WTC11 (cell line): ENCODE measurements at regions not wholly inside any gene's neighbourhood (a gene's known extent, or its start where the extent isn't known, plus 50 kb on each side); places are given as distances from the start of the nearest gene placed in this dataset.

ENCODE experiments used
- ATAC-seq: fragments of 200-7000 bp; cut with Tn5 transposase; 2 replicates; pipeline ENCODE4 v1.10.0; 2021; ENCODE audit warnings: mild to moderate bottlenecking, moderate library complexity
- CTCF ChIA-PET: fragments of 300-600 bp; sonication (Branson Sonifier 250); formaldehyde crosslinking; loops from one replicate; lab custom pipeline; 2021; ENCODE audit warnings: antibody characterized with exemption; lab: Charles Lee
- POLR2A ChIA-PET: fragments of 350-600 bp; sonication (Branson Sonifier 250); formaldehyde crosslinking; loops from one replicate; lab custom pipeline; 2021; ENCODE audit warnings: antibody characterized with exemption; lab: Charles Lee
- DNase-seq: peaks from one replicate; pipeline ENCODE4 v3.0.0; 2021; ENCODE audit warnings: low spot score
- H3K27ac Mint-ChIP-seq: 2 replicates; pipeline ENCODE4 v1.8.0; 2021; ENCODE audit warnings: mixed read lengths
- H3K27me3 Mint-ChIP-seq: 2 replicates; pipeline ENCODE4 v1.8.0; 2021; ENCODE audit warnings: low read depth, mild to moderate bottlenecking, moderate library complexity, mixed read lengths
- H3K36me3 Mint-ChIP-seq: 2 replicates; pipeline ENCODE4 v1.8.0; 2021; ENCODE audit warnings: mixed read lengths
- H3K4me1 Mint-ChIP-seq: 2 replicates; pipeline ENCODE4 v1.8.0; 2022; ENCODE audit warnings: mixed read lengths
- H3K4me3 Mint-ChIP-seq: 2 replicates; pipeline ENCODE4 v1.8.0; 2021; ENCODE audit warnings: mild to moderate bottlenecking, moderate library complexity, mixed read lengths
- H3K9me3 Mint-ChIP-seq: 2 replicates; pipeline ENCODE4 v1.8.0; 2021; ENCODE audit warnings: mixed read lengths
- ESRRA ChIP-seq: sonication (generic); formaldehyde crosslinking; IDR thresholded peaks from 2 replicates; pipeline ENCODE4 v1.8.1; 2022; ENCODE audit warnings: mild to moderate bottlenecking, missing genetic modification reagents, borderline replicate concordance
- HMGA2 ChIP-seq: fragments of 250-450 bp; sonication (Bioruptor Pico); IDR thresholded peaks from 2 replicates; pipeline ENCODE4 v1.4.0; 2021; ENCODE audit warnings: mild to moderate bottlenecking, moderate library complexity
- MXD4 ChIP-seq: fragments of 250-450 bp; sonication (Bioruptor Pico); IDR thresholded peaks from 2 replicates; pipeline ENCODE4 v1.8.0; 2021; ENCODE audit warnings: mild to moderate bottlenecking, moderate library complexity, borderline replicate concordance
- NFE2L1 ChIP-seq: sonication (generic); formaldehyde crosslinking; IDR thresholded peaks from 2 replicates; pipeline ENCODE4 v1.8.1; 2023; ENCODE audit warnings: missing genetic modification reagents
- NFYB ChIP-seq: sonication (generic); formaldehyde crosslinking; conservative IDR thresholded peaks from 2 replicates; pipeline ENCODE4 v1.8.0; 2022; ENCODE audit warnings: low read depth, missing genetic modification reagents
- NR2C2 ChIP-seq: sonication (generic); formaldehyde crosslinking; IDR thresholded peaks from 2 replicates; pipeline ENCODE4 v1.8.0; 2022; ENCODE audit warnings: mild to moderate bottlenecking, missing genetic modification reagents
- RELA ChIP-seq: sonication (generic); formaldehyde crosslinking; IDR thresholded peaks from 2 replicates; pipeline ENCODE4 v1.8.1; 2022; ENCODE audit warnings: missing genetic modification reagents, mild to moderate bottlenecking, borderline replicate concordance
- ZNF423 ChIP-seq: fragments of 250-450 bp; sonication (Bioruptor Pico); IDR thresholded peaks from 2 replicates; pipeline ENCODE4 v2.1.2; 2022; ENCODE audit warnings: mild to moderate bottlenecking, moderate library complexity
- TF ChIP-seq, protein P1 (sequence below): fragments of 250-450 bp; sonication (Bioruptor Pico); IDR thresholded peaks from 2 replicates; pipeline ENCODE4 v1.8.0; 2021; ENCODE audit warnings: mild to moderate bottlenecking
- TF ChIP-seq, protein P2 (sequence below): sonication (generic); formaldehyde crosslinking; IDR thresholded peaks from 2 replicates; pipeline ENCODE4 v1.8.1; 2023; ENCODE audit warnings: mild to moderate bottlenecking, missing genetic modification reagents, moderate library complexity
- TF ChIP-seq, protein P3 (sequence below): fragments of 250-450 bp; sonication (Bioruptor Pico); conservative IDR thresholded peaks from 2 replicates; pipeline ENCODE4 v1.9.0; 2021; ENCODE audit warnings: mild to moderate bottlenecking
- TF ChIP-seq, protein P4 (sequence below): sonication (generic); formaldehyde crosslinking; IDR thresholded peaks from 2 replicates; pipeline ENCODE4 v1.8.0; 2022; ENCODE audit warnings: mild to moderate bottlenecking, missing genetic modification reagents
- TF ChIP-seq, protein P5 (sequence below): sonication (generic); formaldehyde crosslinking; IDR thresholded peaks from 2 replicates; pipeline ENCODE4 v1.8.1; 2023; ENCODE audit warnings: mild to moderate bottlenecking, missing genetic modification reagents
- TF ChIP-seq, protein P6 (sequence below): sonication (generic); formaldehyde crosslinking; IDR thresholded peaks from 2 replicates; pipeline ENCODE4 v1.8.1; 2022; ENCODE audit warnings: mild to moderate bottlenecking, moderate library complexity, missing genetic modification reagents
- TF ChIP-seq, protein P7 (sequence below): sonication (generic); formaldehyde crosslinking; IDR thresholded peaks from 2 replicates; pipeline ENCODE4 v1.8.1; 2023; ENCODE audit warnings: mild to moderate bottlenecking, missing genetic modification reagents, borderline replicate concordance
- TF ChIP-seq, protein P8 (sequence below): sonication (generic); formaldehyde crosslinking; IDR thresholded peaks from 2 replicates; pipeline ENCODE4 v1.8.0; 2022; ENCODE audit warnings: missing genetic modification reagents
- TF ChIP-seq, protein P9 (sequence below): fragments of 200-600 bp; IDR thresholded peaks from 2 replicates; pipeline ENCODE4 v1.8.0; 2022; ENCODE audit warnings: antibody characterized with exemption

DNA sequence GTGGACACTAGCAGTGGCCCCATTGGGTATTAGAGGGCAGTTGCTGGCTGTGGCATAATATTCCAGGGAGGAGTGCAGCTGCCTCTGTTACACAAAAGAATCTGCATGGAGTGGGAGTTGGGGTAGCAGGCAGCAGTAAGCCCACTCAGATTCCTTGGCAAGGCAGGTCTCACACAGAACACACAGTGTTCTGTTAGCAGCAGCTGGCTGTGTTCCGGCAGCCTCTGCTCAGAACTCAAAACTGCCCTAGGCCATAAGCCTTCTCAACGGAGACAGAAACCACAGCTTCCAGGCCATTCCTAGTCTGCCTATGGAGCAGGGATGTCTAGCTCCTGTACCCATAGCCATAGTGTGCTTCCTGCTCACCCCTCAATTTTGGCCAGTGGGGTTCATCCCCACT is 1085.4 kb downstream of the SLC6A15 start:
- Mint-ChIP-seq H3K9me3 (peaks cover 5% of the 10 kb centered on the region), H3K4me3 (no peak overlapping the region), H3K27me3 (no peaks in the 10 kb centered on the region; the same call in 1 of the 2 replicates), H3K27ac (no peak overlapping the region), H3K4me1 (peaks cover 15% of the 10 kb centered on the region), H3K36me3 (peaks cover 3% of the 10 kb centered on the region)
- ChIA-PET POLR2A (no interaction called here), CTCF (interaction anchor here (0.6 to 2.8 kb wide), 9 partner anchors 16 to 1130 kb away, joined by 3 to 17 read pairs (median 4); no protein-coding TSS in a partner anchor)
- DNase-seq (no peak), ATAC-seq (no peak)
- TF ChIP-seq, protein P1, sequence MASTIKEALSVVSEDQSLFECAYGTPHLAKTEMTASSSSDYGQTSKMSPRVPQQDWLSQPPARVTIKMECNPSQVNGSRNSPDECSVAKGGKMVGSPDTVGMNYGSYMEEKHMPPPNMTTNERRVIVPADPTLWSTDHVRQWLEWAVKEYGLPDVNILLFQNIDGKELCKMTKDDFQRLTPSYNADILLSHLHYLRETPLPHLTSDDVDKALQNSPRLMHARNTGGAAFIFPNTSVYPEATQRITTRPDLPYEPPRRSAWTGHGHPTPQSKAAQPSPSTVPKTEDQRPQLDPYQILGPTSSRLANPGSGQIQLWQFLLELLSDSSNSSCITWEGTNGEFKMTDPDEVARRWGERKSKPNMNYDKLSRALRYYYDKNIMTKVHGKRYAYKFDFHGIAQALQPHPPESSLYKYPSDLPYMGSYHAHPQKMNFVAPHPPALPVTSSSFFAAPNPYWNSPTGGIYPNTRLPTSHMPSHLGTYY (CRISPR knock-in tag): no peak
- TF ChIP-seq RELA (CRISPR knock-in tag): no peak
- no peak for TF ChIP-seq MXD4 (CRISPR knock-in tag)
- TF ChIP-seq ESRRA (CRISPR knock-in tag): no peak
- no peak for TF ChIP-seq HMGA2 (CRISPR knock-in tag)
- TF ChIP-seq, protein P2, sequence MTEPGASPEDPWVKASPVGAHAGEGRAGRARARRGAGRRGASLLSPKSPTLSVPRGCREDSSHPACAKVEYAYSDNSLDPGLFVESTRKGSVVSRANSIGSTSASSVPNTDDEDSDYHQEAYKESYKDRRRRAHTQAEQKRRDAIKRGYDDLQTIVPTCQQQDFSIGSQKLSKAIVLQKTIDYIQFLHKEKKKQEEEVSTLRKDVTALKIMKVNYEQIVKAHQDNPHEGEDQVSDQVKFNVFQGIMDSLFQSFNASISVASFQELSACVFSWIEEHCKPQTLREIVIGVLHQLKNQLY (CRISPR knock-in tag): no peak
- TF ChIP-seq, protein P3, sequence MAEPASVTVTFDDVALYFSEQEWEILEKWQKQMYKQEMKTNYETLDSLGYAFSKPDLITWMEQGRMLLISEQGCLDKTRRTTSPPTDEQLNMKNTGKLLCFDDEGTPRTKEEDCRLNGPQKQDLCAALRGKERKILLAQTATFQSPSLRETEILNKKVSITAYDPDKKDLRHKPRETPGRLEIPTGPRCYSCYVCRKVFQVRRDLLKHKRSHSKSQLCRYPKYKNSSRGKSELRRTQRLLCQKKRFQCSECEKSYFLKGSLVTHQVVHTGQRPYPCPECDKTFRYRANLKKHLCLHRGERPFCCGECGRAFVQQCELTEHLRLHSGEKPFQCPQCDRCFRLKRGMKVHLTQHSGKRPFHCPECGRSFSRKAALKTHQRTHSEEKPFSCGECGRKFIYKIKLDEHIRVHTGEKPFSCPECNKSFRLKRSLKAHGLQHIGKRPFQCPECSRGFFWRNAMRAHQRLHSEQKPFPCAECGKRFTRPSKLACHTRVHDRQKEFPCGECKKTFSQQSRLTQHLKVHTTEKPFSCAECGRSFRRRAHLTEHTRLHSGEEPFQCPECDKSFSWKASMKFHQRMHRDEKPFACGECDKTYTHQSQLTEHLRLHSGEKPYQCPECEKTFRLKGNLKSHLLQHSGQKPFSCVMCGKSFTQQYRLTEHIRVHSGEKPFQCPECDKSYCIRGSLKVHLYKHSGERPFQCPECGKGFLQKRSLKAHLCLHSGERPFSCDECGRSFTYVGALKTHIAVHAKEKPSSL (CRISPR knock-in tag): no peak
- TF ChIP-seq, protein P4, sequence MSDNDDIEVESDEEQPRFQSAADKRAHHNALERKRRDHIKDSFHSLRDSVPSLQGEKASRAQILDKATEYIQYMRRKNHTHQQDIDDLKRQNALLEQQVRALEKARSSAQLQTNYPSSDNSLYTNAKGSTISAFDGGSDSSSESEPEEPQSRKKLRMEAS (CRISPR knock-in tag): no peak
- TF ChIP-seq NFE2L1: no peak
- TF ChIP-seq, protein P5, sequence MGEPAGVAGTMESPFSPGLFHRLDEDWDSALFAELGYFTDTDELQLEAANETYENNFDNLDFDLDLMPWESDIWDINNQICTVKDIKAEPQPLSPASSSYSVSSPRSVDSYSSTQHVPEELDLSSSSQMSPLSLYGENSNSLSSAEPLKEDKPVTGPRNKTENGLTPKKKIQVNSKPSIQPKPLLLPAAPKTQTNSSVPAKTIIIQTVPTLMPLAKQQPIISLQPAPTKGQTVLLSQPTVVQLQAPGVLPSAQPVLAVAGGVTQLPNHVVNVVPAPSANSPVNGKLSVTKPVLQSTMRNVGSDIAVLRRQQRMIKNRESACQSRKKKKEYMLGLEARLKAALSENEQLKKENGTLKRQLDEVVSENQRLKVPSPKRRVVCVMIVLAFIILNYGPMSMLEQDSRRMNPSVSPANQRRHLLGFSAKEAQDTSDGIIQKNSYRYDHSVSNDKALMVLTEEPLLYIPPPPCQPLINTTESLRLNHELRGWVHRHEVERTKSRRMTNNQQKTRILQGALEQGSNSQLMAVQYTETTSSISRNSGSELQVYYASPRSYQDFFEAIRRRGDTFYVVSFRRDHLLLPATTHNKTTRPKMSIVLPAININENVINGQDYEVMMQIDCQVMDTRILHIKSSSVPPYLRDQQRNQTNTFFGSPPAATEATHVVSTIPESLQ (CRISPR knock-in tag): no peak
- TF ChIP-seq, protein P6, sequence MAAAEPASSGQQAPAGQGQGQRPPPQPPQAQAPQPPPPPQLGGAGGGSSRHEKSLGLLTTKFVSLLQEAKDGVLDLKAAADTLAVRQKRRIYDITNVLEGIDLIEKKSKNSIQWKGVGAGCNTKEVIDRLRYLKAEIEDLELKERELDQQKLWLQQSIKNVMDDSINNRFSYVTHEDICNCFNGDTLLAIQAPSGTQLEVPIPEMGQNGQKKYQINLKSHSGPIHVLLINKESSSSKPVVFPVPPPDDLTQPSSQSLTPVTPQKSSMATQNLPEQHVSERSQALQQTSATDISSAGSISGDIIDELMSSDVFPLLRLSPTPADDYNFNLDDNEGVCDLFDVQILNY (CRISPR knock-in tag): no peak
- TF ChIP-seq, protein P7, sequence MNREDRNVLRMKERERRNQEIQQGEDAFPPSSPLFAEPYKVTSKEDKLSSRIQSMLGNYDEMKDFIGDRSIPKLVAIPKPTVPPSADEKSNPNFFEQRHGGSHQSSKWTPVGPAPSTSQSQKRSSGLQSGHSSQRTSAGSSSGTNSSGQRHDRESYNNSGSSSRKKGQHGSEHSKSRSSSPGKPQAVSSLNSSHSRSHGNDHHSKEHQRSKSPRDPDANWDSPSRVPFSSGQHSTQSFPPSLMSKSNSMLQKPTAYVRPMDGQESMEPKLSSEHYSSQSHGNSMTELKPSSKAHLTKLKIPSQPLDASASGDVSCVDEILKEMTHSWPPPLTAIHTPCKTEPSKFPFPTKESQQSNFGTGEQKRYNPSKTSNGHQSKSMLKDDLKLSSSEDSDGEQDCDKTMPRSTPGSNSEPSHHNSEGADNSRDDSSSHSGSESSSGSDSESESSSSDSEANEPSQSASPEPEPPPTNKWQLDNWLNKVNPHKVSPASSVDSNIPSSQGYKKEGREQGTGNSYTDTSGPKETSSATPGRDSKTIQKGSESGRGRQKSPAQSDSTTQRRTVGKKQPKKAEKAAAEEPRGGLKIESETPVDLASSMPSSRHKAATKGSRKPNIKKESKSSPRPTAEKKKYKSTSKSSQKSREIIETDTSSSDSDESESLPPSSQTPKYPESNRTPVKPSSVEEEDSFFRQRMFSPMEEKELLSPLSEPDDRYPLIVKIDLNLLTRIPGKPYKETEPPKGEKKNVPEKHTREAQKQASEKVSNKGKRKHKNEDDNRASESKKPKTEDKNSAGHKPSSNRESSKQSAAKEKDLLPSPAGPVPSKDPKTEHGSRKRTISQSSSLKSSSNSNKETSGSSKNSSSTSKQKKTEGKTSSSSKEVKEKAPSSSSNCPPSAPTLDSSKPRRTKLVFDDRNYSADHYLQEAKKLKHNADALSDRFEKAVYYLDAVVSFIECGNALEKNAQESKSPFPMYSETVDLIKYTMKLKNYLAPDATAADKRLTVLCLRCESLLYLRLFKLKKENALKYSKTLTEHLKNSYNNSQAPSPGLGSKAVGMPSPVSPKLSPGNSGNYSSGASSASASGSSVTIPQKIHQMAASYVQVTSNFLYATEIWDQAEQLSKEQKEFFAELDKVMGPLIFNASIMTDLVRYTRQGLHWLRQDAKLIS (CRISPR knock-in tag): no peak
- TF ChIP-seq, protein P8, sequence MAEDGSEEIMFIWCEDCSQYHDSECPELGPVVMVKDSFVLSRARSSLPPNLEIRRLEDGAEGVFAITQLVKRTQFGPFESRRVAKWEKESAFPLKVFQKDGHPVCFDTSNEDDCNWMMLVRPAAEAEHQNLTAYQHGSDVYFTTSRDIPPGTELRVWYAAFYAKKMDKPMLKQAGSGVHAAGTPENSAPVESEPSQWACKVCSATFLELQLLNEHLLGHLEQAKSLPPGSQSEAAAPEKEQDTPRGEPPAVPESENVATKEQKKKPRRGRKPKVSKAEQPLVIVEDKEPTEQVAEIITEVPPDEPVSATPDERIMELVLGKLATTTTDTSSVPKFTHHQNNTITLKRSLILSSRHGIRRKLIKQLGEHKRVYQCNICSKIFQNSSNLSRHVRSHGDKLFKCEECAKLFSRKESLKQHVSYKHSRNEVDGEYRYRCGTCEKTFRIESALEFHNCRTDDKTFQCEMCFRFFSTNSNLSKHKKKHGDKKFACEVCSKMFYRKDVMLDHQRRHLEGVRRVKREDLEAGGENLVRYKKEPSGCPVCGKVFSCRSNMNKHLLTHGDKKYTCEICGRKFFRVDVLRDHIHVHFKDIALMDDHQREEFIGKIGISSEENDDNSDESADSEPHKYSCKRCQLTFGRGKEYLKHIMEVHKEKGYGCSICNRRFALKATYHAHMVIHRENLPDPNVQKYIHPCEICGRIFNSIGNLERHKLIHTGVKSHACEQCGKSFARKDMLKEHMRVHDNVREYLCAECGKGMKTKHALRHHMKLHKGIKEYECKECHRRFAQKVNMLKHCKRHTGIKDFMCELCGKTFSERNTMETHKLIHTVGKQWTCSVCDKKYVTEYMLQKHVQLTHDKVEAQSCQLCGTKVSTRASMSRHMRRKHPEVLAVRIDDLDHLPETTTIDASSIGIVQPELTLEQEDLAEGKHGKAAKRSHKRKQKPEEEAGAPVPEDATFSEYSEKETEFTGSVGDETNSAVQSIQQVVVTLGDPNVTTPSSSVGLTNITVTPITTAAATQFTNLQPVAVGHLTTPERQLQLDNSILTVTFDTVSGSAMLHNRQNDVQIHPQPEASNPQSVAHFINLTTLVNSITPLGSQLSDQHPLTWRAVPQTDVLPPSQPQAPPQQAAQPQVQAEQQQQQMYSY (CRISPR knock-in tag): no peak
- TF ChIP-seq ZNF423 (CRISPR knock-in tag): no peak
- TF ChIP-seq, protein P9, sequence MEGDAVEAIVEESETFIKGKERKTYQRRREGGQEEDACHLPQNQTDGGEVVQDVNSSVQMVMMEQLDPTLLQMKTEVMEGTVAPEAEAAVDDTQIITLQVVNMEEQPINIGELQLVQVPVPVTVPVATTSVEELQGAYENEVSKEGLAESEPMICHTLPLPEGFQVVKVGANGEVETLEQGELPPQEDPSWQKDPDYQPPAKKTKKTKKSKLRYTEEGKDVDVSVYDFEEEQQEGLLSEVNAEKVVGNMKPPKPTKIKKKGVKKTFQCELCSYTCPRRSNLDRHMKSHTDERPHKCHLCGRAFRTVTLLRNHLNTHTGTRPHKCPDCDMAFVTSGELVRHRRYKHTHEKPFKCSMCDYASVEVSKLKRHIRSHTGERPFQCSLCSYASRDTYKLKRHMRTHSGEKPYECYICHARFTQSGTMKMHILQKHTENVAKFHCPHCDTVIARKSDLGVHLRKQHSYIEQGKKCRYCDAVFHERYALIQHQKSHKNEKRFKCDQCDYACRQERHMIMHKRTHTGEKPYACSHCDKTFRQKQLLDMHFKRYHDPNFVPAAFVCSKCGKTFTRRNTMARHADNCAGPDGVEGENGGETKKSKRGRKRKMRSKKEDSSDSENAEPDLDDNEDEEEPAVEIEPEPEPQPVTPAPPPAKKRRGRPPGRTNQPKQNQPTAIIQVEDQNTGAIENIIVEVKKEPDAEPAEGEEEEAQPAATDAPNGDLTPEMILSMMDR: no peak
- TF ChIP-seq NR2C2: no peak
- no peak for TF ChIP-seq NFYB (CRISPR knock-in tag)
